OCI-LY1 (cell line): ENCODE measurements at regions not wholly inside any gene's neighbourhood (a gene's known extent, or its start where the extent isn't known, plus 50 kb on each side); places are given as distances from the start of the nearest gene placed in this dataset.

Experiments
- H2AFZ ChIP-seq: fragments of 200-600 bp; sonication (generic), shearing (Covaris generic); 2 replicates; pipeline ENCODE4 v1.6.0; 2014; ENCODE audit warnings: antibody characterized with exemption, mild to moderate bottlenecking, low read length
- H3F3A ChIP-seq: fragments of 200-600 bp; sonication (generic), shearing (Covaris generic); 2 replicates; pipeline ENCODE4 v1.6.0; 2014; ENCODE audit warnings: mild to moderate bottlenecking, antibody characterized with exemption, low read length, moderate library complexity; ENCODE audit not compliant: insufficient read depth
- H3K27ac ChIP-seq: fragments of 200-600 bp; sonication (generic); 2 replicates; pipeline ENCODE4 v1.5.1; 2014; ENCODE audit warnings: low read length, mixed run types, mild to moderate bottlenecking, low read depth; ENCODE audit not compliant: poor library complexity, severe bottlenecking
- H3K27me3 ChIP-seq: fragments of 200-600 bp; sonication (generic); 2 replicates; pipeline ENCODE4 v1.6.0; 2014; ENCODE audit warnings: antibody characterized with exemption, mild to moderate bottlenecking, low read length, moderate library complexity; ENCODE audit not compliant: insufficient read depth
- H3K36me3 ChIP-seq: fragments of 200-600 bp; sonication (generic); 2 replicates; pipeline ENCODE4 v1.6.1; 2014; ENCODE audit warnings: mild to moderate bottlenecking, antibody characterized with exemption, low read length, moderate library complexity, mixed read lengths; ENCODE audit not compliant: insufficient read depth
- H3K4me1 ChIP-seq: fragments of 200-600 bp; sonication (generic); 2 replicates; pipeline ENCODE4 v1.5.1; 2014; ENCODE audit warnings: mild to moderate bottlenecking, low read length, moderate library complexity; ENCODE audit not compliant: insufficient read depth, severe bottlenecking
- H3K4me2 ChIP-seq: fragments of 200-600 bp; sonication (generic), shearing (Covaris generic); 2 replicates; pipeline ENCODE4 v1.6.1; 2014; ENCODE audit warnings: low read length
- H3K4me3 ChIP-seq: fragments of 200-600 bp; sonication (generic); 2 replicates; pipeline ENCODE4 v1.5.1; 2014; ENCODE audit warnings: low read length, low read depth, mild to moderate bottlenecking, mixed read lengths; ENCODE audit not compliant: poor library complexity, severe bottlenecking
- H3K79me2 ChIP-seq: fragments of 200-600 bp; shearing (Covaris generic); 2 replicates; pipeline ENCODE4 v1.6.1; 2016; ENCODE audit warnings: mixed run types, low read length, mixed read lengths; ENCODE audit not compliant: insufficient read depth
- H3K9ac ChIP-seq: fragments of 200-600 bp; sonication (generic), shearing (Covaris generic); 2 replicates; pipeline ENCODE4 v1.6.1; 2014; ENCODE audit warnings: mild to moderate bottlenecking, low read length, mixed read lengths
- H3K9me2 ChIP-seq: fragments of 200-600 bp; sonication (generic), shearing (Covaris generic); 2 replicates; pipeline ENCODE4 v1.6.1; 2014; ENCODE audit warnings: low read depth, mild to moderate bottlenecking, low read length, mixed read lengths
- H3K9me3 ChIP-seq: fragments of 200-600 bp; shearing (Covaris generic); 2 replicates; pipeline ENCODE4 v1.6.1; 2014; ENCODE audit warnings: low read length, mixed read lengths
- H4K20me1 ChIP-seq: fragments of 200-600 bp; sonication (generic), shearing (Covaris generic); 2 replicates; pipeline ENCODE4 v1.6.0; 2016; ENCODE audit warnings: mild to moderate bottlenecking, low read length; ENCODE audit not compliant: insufficient read depth
- CTCF ChIP-seq: fragments of 200-600 bp; sonication (generic), shearing (Covaris generic); IDR thresholded peaks from 2 replicates; pipeline ENCODE4 v1.5.1; 2017; ENCODE audit warnings: mild to moderate bottlenecking, antibody characterized with exemption, low read length, moderate library complexity, mixed read lengths
- EZH2 ChIP-seq: fragments of 200-600 bp; sonication (generic), shearing (Covaris generic); IDR thresholded peaks from 2 replicates; pipeline ENCODE4 v1.8.0; 2017; ENCODE audit warnings: borderline replicate concordance, mixed run types, mild to moderate bottlenecking, antibody characterized with exemption, low read length, moderate library complexity, mixed read lengths

GRCh38 chr9:102779356-102779755, 215.8 kb upstream of the CYLC2 start:
- H3K4me2 ChIP-seq = no peak overlapping the region

GRCh38 chr9:102778746-102779145, 216.4 kb upstream of the CYLC2 start:
- no peak overlapping the region for H3K4me3 ChIP-seq
- no peaks in the 10 kb centered on the region for H3F3A ChIP-seq
- H3K27ac ChIP-seq = no peak overlapping the region
- H3K36me3 ChIP-seq = no peaks in the 10 kb centered on the region
- no peaks in the 10 kb centered on the region for H4K20me1 ChIP-seq
- H2AFZ ChIP-seq = no peak overlapping the region
- TF ChIP-seq EZH2 (no peak), CTCF (no peak)
- H3K4me1 ChIP-seq = no peaks in the 10 kb centered on the region
- H3K27me3 ChIP-seq = no peaks in the 10 kb centered on the region
- H3K9me3 ChIP-seq = no peaks in the 10 kb centered on the region
- H3K4me2 ChIP-seq = no peak overlapping the region
- H3K9ac ChIP-seq = no peak overlapping the region
- no peaks in the 10 kb centered on the region for H3K79me2 ChIP-seq
- no peaks in the 10 kb centered on the region for H3K9me2 ChIP-seq

More at GRCh38 chr9:102779356-102779755, 215.8 kb upstream of the CYLC2 start:
- no peaks in the 10 kb centered on the region for H4K20me1 ChIP-seq
- H3K4me3 ChIP-seq = no peak overlapping the region
- no peaks in the 10 kb centered on the region for H3K79me2 ChIP-seq
- no peak overlapping the region for H3K9ac ChIP-seq
- H3K36me3 ChIP-seq = no peaks in the 10 kb centered on the region
- H3K9me3 ChIP-seq = no peaks in the 10 kb centered on the region
- TF ChIP-seq CTCF (no peak), EZH2 (no peak)
- no peak overlapping the region for H3K27ac ChIP-seq
- no peaks in the 10 kb centered on the region for H3K4me1 ChIP-seq
- H3F3A ChIP-seq = no peaks in the 10 kb centered on the region
- no peaks in the 10 kb centered on the region for H3K9me2 ChIP-seq
- no peaks in the 10 kb centered on the region for H3K27me3 ChIP-seq
- no peak overlapping the region for H2AFZ ChIP-seq

- Histone ChIP-seq H3K9me2 (no peaks in the 10 kb centered on the region), H3K4me2 (no peak overlapping the region), H3F3A (no peaks in the 10 kb centered on the region), H3K4me3 (no peak overlapping the region), H3K4me1 (no peaks in the 10 kb centered on the region), H2AFZ (no peak overlapping the region), H4K20me1 (no peaks in the 10 kb centered on the region), H3K79me2 (no peaks in the 10 kb centered on the region), H3K9ac (no peak overlapping the region), H3K36me3 (no peaks in the 10 kb centered on the region), H3K27me3 (no peaks in the 10 kb centered on the region), H3K27ac (no peak overlapping the region), H3K9me3 (no peaks in the 10 kb centered on the region)
- TF ChIP-seq EZH2 (no peak), CTCF (no peak)
Observed at GRCh38 chr9:102770704-102771103, 224.4 kb upstream of the CYLC2 start.
